ENCODE measurements at regions not wholly inside any gene's neighbourhood (a gene's known extent, or its start where the extent isn't known, plus 50 kb on each side); places are given as distances from the start of the nearest gene placed in this dataset.
A peak's percentile ranks its signal among the peaks of the same experiment; 100 is the strongest.

DNA sequence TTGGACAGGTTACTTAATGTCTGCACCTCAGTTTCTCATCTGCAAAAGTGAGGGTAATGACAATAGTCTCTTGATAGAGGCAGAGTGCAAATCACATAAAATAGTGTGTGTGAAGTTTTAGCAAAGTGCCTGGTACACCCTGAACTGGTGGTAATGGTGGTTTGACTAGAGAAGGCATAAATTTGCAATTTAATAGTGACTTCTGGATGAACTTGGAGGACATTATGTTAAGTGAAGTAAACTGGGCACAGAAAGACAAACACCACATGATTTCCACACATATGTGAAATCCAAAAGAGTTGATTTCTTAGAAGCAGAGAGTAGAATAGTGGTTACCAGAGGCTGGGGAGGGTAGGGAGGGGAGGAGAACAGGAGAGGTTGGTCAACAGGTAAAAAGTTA lies 54.8 kb upstream of the FUT8 start (continued):
- no peak for TF ChIP-seq ETS1 (IDR thresholded peaks at IDR 0.05)
- no peak for TF ChIP-seq REST (IDR thresholded peaks at IDR 0.05; ENCODE audit: unreplicated experiment)
- TF ChIP-seq EZH2 (IDR thresholded peaks at IDR 0.05; ENCODE audit: low read depth, unreplicated experiment) = no peak
- TF ChIP-seq NANOG (IDR thresholded peaks at IDR 0.05; ENCODE audit: borderline replicate concordance) = no peak

DNA sequence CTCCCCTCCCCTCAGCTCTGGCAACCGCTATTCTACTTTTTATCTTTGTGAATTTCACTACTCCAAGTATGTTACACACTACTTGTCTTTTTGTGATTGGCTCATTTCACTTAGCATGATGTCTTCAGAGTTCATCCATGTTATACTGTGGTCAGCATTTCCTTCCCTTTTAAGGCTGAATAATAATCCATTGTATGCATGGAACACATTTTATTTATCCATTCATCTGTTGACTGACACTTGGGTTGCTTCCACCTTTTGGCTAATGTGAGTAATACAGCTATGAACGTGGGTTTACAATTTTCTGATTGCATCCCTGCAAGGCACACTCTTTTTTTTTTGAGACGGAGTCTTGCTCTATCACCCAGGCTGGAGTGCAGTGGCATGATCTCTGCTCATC lies 53.0 kb upstream of the FUT8 start:
- DNase-seq (ENCODE audit: low spot score) = no peak
- no peak for TF ChIP-seq JUNB (IDR thresholded peaks at IDR 0.05; ENCODE audit: unreplicated experiment)
- TF ChIP-seq, protein P1, sequence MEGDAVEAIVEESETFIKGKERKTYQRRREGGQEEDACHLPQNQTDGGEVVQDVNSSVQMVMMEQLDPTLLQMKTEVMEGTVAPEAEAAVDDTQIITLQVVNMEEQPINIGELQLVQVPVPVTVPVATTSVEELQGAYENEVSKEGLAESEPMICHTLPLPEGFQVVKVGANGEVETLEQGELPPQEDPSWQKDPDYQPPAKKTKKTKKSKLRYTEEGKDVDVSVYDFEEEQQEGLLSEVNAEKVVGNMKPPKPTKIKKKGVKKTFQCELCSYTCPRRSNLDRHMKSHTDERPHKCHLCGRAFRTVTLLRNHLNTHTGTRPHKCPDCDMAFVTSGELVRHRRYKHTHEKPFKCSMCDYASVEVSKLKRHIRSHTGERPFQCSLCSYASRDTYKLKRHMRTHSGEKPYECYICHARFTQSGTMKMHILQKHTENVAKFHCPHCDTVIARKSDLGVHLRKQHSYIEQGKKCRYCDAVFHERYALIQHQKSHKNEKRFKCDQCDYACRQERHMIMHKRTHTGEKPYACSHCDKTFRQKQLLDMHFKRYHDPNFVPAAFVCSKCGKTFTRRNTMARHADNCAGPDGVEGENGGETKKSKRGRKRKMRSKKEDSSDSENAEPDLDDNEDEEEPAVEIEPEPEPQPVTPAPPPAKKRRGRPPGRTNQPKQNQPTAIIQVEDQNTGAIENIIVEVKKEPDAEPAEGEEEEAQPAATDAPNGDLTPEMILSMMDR (conservative IDR thresholded peaks at IDR 0.05; ENCODE audit: low read depth in 2 of 2) = peak in 1 of 2 experiments; percentile 16; a peak in 1 of 4 replicates

More for the DNA sequence above, 53.0 kb upstream of the FUT8 start:
- peaks cover 14% of the 10 kb centered on the region for H3K4me1 Mint-ChIP-seq
- H3K27ac ChIP-seq (ENCODE audit: low read depth) = no peak overlapping the region
- H3K4me1 ChIP-seq (ENCODE audit: insufficient read depth) = peaks cover 9% of the 10 kb centered on the region
- no peaks in the 10 kb centered on the region for H3F3A ChIP-seq (replicated peaks; ENCODE audit: low read depth)
- H3K79me2 ChIP-seq (replicated peaks; ENCODE audit: insufficient read depth) = no peaks in the 10 kb centered on the region
- no peaks in the 10 kb centered on the region for H3K9me3 Mint-ChIP-seq
- no peaks in the 10 kb centered on the region for H3K36me3 Mint-ChIP-seq (ENCODE audit: low read depth)
- peaks cover 2% of the 10 kb centered on the region for H3K27me3 Mint-ChIP-seq (ENCODE audit: insufficient read depth, low read depth, poor library complexity)
- no peaks in the 10 kb centered on the region for H3K27me3 ChIP-seq (ENCODE audit: insufficient read depth)
- no peaks in the 10 kb centered on the region for H4K20me1 ChIP-seq (replicated peaks; ENCODE audit: insufficient read depth)
- no peak overlapping the region for H3K27ac Mint-ChIP-seq
- ATAC-seq = no peak
- no peaks in the 10 kb centered on the region for H3K36me3 ChIP-seq (ENCODE audit: insufficient read depth)
- H3K4me2 ChIP-seq = no peak overlapping the region
- no peak overlapping the region for H3K4me3 Mint-ChIP-seq
- no peak overlapping the region for H3K4me3 ChIP-seq
- 0 out of 2 replicates have a peak, but pooled peaks cover 4% of the 10 kb centered on the region for H3K9me2 ChIP-seq (ENCODE audit: insufficient read depth)
- no peak overlapping the region for H2AFZ ChIP-seq

All from GM23338 (cell line).